M059J (cell line): ENCODE measurements at regions not wholly inside any gene's neighbourhood (a gene's known extent, or its start where the extent isn't known, plus 50 kb on each side); places are given as distances from the start of the nearest gene placed in this dataset.
"Not testable (repeated sequence)": the region's sequence is repeated elsewhere in the genome, so short reads cannot be mapped to it uniquely, and the experiment has no call there.

Source experiments
- DNase-seq: peaks from one replicate; pipeline ENCODE4 v3.0.0-alpha.2; 2012; ENCODE audit warnings: low read depth

DNA sequence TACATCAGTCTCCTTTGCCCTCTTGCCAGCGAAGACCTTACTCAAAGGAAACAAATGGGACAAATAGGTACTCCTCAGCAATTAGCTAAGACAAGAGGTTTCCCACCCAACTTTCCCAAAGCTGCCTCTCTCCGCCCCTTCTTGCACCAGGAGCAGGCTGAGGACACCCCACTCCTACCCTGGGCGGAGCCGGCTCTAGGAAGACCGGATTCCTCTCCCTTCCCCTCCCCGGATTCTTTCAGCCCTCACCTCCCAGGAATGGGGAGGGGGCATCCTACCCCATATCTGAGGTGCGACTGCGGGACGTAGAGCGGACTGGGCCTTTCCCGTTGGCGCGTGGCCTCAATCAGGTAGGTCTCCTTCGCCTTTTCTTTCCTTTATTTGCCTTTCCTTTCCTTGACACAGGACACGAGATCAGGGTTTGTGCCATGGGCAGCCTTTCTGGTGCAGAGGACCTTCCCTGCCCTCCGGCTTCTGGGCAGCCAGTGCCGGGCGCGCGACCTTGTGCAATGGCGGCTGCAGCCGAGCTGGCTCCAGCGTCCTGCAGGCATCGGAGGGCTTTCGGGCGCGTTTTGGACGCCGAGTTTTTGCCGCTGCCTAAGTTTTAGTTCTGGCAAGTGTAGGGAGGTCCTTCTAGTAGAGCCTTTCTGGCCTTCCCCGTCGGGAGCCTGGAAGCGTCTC, 279.9 kb downstream of the PLS3 start:
- DNase-seq, result not testable (repeated sequence)

DNA sequence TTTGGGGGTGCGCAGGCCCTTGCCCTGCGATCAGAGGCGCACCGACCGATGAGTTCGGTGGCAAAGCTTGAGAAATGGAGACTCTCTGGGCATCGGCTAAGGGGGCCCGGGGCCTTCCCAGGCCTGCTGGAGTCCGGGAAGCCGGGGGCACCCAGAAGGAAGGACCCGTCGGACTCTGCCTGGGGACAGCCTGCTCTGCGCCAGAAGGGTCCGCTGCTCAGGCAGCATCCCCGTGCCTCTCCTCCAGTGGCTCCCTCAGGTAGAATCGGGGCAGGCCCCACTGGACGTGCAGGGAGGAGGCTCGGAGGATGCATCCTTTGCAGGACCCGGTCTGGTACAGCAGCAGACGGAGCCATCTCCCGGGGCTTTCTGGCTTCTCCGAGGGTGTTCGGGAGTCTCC, 290.0 kb downstream of the PLS3 start:
- not testable (repeated sequence) for DNase-seq

DNA sequence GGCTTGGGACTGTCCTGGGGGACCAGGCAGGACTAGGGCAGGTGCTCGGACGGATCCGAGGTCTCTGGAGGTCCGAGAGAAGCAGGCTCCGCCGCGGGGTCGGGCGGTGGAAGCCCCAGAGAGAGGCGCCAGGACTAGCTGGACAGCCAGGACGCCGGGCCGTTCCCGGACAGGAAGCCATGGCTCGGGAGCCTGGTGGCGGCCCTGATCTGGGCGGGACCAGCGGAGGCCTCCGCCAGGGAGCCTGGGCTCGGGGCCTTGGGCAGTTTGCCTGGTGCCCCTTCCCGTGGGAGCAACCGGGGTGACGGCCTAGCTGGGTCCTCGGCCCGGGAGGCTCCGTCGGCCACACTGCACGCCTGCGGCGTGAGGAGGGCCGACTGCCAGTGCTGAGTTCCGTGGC, 292.3 kb downstream of the PLS3 start:
- DNase-seq, result not testable (repeated sequence)

DNA sequence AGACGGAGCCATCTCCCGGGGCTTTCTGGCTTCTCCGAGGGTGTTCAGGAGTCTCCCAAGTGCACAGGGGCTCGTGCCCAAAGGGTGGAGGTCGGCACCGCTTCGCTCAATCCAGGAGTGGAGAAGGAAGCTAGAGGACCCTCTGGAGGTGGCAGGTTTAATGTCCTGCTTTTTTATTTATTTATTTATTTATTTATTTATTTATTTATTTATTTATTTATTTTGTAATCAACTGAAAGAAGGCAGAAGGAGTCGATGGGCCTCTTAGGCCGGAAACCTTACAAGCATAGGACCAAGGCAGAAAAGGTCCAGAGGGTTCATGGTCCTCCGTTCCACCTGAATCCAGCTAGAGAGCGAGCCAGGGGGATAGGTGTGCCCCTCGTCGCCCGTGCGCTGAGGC, 289.4 kb upstream of the AGTR2 start:
- not testable (repeated sequence) for DNase-seq

GRCh38 chrX:115884121-115884520, 286.4 kb upstream of the AGTR2 start:
- not testable (repeated sequence) for DNase-seq

DNA sequence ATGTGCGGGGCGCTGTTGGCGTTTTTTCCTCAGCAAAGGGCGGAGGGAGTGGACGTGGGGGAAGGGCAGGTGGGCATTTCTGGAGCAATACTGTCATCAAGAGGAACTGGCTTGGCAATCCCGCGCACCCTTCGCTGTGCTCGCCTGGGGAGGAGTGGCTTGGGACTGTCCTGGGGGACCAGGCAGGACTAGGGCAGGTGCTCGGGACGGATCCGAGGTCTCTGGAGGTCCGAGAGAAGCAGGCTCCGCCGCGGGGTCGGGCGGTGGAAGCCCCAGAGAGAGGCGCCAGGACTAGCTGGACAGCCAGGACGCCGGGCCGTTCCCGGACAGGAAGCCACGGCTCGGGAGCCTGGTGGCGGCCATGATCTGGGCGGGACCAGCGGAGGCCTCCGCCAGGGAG, 282.5 kb upstream of the AGTR2 start:
- DNase-seq, result not testable (repeated sequence)

- not testable (repeated sequence) for DNase-seq
Observed at GRCh38 chrX:115888519-115888918, 282.0 kb upstream of the AGTR2 start.

GRCh38 chrX:115889121-115889890, 281.2 kb upstream of the AGTR2 start:
- DNase-seq, result no peak

GRCh38 chrX:115892056-115892708, 278.4 kb upstream of the AGTR2 start:
- peak; percentile 26 for DNase-seq

DNA sequence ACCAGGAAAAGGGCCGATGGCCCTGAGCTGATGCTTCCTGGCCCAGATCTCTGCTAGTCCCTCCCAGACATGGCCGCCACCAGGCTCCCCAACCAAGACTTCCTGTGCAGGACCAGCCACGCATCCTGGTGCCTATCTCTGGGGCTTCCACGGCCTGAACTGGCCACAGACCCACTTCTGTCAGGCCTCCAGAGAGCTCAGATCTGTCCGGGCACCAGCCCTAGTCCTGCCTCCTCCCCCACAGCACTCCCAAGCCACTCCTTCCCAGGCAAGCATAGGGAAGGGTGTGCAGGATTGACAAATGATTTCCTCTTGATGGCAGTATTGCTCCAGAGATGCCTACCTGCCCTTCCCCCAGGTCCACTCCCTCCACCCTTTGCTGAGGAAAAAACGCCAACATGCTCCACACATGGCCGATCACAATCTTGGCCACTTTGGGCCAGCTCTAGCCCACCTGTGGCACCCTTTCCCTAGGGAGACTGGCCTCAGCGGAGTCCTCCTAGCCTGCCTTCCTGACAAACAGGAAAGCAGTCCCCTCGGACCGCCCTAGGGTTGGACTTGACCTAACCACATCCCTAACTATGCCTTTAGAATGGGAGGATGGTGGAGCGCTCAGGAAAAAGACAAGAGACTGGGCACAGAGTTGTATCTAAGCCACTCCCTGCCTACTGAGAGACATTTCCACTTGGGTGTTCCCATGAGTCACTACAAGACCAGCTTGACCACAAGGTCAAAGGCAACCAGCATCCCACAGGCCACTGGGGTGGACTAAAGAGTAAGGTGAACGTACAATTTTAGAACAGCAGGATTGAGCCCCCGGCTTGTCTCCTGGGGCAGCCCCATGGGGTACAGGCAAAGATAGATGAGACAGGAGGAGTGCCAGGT, 277.5 kb upstream of the AGTR2 start:
- peak; percentile 93 for DNase-seq

GRCh38 chrX:115894087-115894486, 276.5 kb upstream of the AGTR2 start:
- DNase-seq, result peak; percentile 56

DNA sequence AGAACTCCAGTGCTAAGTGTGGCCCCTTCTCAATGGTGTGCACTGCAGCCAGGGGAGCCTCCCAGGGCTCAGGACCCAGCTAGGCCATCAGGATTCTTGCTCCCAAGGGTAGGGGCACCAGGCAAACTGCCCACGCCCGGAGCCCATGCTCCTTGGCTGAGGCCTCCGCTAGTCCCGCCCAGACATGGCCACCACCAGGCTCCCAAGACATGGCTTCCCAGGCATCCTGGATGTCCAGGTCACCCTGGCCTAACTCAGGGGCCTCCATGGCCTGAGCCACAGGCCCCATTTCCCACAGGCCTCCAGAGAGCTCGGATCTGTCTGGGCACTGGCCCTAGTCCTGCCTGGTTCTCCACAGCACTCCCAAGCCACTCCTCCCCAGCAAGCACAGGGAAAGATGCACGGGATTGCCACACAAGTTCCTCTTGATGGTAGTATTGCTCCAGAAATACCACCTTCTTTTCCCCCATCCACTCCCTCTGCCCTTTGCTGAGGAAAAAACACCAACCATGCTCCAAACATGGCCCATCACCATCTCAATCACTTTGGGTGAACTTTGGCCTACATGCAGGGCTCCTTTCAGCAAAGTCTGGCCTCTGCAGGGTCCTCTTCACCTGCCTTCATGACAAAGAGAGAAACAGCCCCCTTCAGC, 274.7 kb upstream of the AGTR2 start:
- no peak for DNase-seq

DNA sequence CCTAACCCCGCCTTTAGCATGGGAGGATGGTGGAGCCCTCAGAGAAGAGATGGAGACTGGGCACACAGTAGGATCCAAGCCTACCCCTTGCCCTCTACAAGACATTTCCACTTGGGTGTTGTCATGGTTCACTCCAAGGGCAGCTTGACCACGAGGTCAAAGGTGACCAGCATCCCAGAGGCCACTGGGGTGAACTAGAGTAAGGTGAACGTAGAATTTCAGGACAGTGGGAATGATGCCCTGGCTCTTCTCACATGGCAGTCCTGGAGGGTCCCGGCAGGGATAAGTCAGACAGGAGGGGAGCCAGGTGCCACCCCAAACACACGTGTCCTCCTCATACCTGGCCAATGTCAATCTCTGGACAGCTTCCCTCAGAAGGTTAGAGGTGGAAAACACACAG, 274.2 kb upstream of the AGTR2 start:
- no peak for DNase-seq

DNA sequence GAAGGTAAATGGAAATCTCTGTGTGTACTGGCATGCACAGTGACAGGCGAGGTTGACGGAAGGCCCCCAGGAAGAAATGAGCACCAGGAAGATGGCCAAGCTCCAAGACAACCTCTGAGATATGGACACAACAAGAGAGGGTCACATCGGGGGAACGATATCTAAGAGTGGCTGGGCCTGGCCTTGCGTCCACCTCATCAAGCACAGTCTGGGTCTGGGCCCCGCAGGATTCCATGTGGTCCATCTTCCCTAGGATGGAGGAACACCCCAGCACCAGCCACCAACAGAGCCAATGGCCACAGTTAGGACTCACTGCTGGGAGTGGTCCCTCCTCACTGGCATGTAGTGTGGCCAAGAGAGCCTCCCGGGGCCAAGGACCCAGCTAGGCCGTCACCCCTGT, 272.6 kb upstream of the AGTR2 start:
- no peak for DNase-seq

GRCh38 chrX:115898382-115899001, 272.1 kb upstream of the AGTR2 start:
- DNase-seq, result peak; percentile 49

DNA sequence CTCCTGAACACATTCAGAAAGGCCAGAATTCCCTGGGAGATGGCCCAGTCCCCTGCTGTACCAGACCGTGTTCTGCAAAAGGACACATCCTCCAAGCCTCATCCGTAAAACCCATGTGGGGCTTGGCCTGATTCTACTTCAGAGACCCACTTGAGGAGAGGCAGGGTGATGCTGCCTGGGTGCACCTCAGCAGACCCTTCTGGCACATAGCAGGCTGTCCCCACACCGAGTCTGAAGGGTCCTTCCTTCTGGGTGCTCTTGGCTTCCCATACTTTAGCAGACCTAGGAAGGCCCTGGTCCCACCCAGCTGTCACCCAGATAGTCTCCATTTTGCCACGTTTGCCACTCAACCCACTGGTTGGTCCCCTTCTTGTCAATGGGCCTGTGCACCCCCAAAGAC, 270.1 kb upstream of the AGTR2 start:
- DNase-seq, result no peak

DNA sequence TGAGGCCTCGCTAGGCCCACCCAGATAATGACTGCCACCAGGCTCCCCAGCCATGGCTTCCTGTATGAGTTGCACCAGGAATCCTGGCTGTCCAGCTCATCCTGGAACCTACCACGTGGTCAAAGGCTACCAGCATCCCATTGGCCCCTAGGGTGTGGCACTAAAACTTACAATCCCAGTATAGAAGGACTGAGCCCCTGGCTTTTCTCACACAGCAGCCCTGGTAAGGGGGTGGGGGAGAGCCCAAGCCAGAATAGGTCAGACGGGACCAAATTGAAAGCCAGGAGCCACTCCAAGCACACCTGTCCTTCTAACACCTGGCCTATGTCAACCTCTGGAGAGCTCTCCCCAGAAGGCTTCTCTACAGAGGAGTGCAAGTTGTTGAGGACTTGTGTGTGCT, 269.3 kb upstream of the AGTR2 start:
- DNase-seq, result no peak

- no peak for DNase-seq
Observed at GRCh38 chrX:115902995-115903394, 267.5 kb upstream of the AGTR2 start.

DNA sequence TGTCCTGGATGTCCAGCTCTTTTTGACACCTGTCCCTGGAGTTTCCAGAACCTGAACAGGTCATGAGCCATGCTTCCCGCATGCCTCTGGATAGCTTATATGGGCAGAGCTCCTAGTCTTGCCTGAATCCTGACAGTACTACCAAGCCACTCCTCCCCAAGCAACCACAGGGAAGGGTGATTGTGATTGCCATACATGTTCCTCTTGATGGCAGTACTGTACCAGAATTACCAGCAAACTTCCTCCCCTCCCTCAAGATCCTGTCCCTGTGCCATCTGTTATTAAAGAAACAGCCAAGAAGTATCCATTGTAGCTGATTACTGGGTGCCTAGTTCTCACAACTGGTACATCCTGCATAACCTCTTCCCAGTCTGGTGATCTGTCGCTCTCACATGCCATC, 264.3 kb upstream of the AGTR2 start:
- no peak for DNase-seq

- no peak for DNase-seq
Observed at GRCh38 chrX:115906881-115907280, 263.7 kb upstream of the AGTR2 start.

- DNase-seq, result no peak
Observed at GRCh38 chrX:115909017-115909416, 261.5 kb upstream of the AGTR2 start.
